ENCODE measurements at regions not wholly inside any gene's neighbourhood (a gene's known extent, or its start where the extent isn't known, plus 50 kb on each side); places are given as distances from the start of the nearest gene placed in this dataset.
"Not testable (repeated sequence)": the region's sequence is repeated elsewhere in the genome, so short reads cannot be mapped to it uniquely, and the experiment has no call there.

DNA sequence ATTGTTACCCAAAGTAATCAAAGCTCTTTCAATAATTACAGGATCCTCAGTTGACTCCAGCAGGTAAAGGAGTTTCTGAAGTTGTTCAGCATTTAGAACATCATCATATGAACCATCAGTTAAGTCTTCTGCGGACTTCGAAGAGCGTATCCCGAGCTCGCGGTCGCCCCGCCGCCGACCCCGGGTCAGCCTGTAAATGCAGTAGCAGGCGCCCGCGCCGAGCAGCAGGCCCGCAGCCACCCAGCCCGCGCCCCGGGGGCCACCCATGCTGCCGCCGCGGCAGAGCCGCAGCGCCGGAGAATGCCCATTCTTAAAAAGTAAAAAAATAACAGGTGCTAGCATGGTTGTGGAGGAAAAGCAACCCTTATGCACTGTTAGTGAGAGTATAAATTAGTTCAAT is 444.5 kb downstream of the NSUN3 start:
- H3K27me3 ChIP-seq, H3K4me1 ChIP-seq, DNase-seq, H3K4me3 ChIP-seq, H3K36me3 ChIP-seq, H3K27ac ChIP-seq: not testable (repeated sequence)
- H3K9me3 ChIP-seq (replicated peaks) = peaks cover 12% of the 10 kb centered on the region; the same call in 1 of the 2 replicates

- DNase-seq = no peak
- H3K4me1 ChIP-seq = no peaks in the 10 kb centered on the region
- H3K36me3 ChIP-seq = no peaks in the 10 kb centered on the region
- no peaks in the 10 kb centered on the region for H3K9me3 ChIP-seq (replicated peaks)
- H3K27ac ChIP-seq = no peak overlapping the region
- H3K4me3 ChIP-seq = no peak overlapping the region
- H3K27me3 ChIP-seq = no peaks in the 10 kb centered on the region
Observed at GRCh38 chr3:94512876-94513275, 450.0 kb downstream of the NSUN3 start.

GRCh38 chr3:94513600-94513999 is 450.7 kb downstream of the NSUN3 start:
- Histone ChIP-seq H3K27me3 (no peaks in the 10 kb centered on the region), H3K4me3 (no peak overlapping the region)

DNA sequence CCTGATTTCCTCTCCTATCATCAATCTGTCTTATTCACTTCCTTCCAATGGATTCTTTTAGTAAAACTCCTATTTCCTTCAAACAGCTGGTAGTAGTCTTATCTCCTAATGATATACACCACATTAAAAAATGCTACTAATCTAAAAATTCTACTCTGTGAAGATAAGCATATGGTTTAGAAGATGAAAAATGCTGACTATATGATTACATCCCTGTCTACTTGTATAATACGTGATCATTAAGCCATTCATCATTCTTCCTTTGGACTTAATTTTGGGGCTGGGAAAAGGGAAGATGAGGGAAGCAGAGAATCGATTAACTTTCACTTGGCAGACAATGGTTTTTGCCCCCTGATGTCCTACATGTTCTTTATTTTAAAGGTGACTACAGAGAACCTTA is 453.1 kb downstream of the NSUN3 start:
- no peaks in the 10 kb centered on the region for H3K4me1 ChIP-seq
- no peak for DNase-seq
- H3K36me3 ChIP-seq = no peaks in the 10 kb centered on the region
- H3K4me3 ChIP-seq = no peak overlapping the region
- no peaks in the 10 kb centered on the region for H3K27me3 ChIP-seq
- H3K9me3 ChIP-seq (replicated peaks) = no peaks in the 10 kb centered on the region
- H3K27ac ChIP-seq = no peak overlapping the region

More at GRCh38 chr3:94513600-94513999, 450.7 kb downstream of the NSUN3 start:
- Histone ChIP-seq H3K4me1 (no peaks in the 10 kb centered on the region), H3K9me3 (replicated peaks) (no peaks in the 10 kb centered on the region), H3K36me3 (no peaks in the 10 kb centered on the region), H3K27ac (no peak overlapping the region)
- no peak for DNase-seq

DNA sequence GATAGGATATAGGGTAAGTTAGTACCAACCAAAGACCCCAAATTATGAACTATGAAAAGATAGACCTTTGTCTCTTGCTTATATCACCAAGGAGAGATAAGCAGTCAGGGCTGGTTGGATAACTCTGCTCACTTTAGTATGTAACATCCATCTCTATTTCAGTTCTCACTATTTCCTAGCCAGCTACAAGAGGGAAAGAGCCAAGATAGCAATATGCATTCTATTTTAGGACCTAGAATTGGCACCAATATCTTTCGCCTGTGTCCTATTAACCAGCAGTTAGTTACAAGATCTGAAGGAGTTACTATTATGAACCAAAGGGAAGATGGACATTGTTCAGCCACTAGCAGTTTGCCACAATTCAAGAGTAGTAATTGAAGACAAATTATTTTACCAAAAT is 457.5 kb downstream of the NSUN3 start:
- H3K4me1 ChIP-seq = peaks cover 12% of the 10 kb centered on the region
- no peak overlapping the region for H3K27ac ChIP-seq
- H3K27me3 ChIP-seq = no peaks in the 10 kb centered on the region
- no peaks in the 10 kb centered on the region for H3K9me3 ChIP-seq (replicated peaks)
- no peaks in the 10 kb centered on the region for H3K36me3 ChIP-seq
- H3K4me3 ChIP-seq = no peak overlapping the region
- no peak for DNase-seq

- Histone ChIP-seq H3K4me3 (no peak overlapping the region), H3K27ac (no peak overlapping the region), H3K36me3 (no peaks in the 10 kb centered on the region), H3K4me1 (peaks cover 21% of the 10 kb centered on the region), H3K27me3 (no peaks in the 10 kb centered on the region), H3K9me3 (replicated peaks) (no peaks in the 10 kb centered on the region)
- peak in 1 of 2 experiments; percentile 40 for DNase-seq
Observed at GRCh38 chr3:94522488-94522887, 459.6 kb downstream of the NSUN3 start.

DNA sequence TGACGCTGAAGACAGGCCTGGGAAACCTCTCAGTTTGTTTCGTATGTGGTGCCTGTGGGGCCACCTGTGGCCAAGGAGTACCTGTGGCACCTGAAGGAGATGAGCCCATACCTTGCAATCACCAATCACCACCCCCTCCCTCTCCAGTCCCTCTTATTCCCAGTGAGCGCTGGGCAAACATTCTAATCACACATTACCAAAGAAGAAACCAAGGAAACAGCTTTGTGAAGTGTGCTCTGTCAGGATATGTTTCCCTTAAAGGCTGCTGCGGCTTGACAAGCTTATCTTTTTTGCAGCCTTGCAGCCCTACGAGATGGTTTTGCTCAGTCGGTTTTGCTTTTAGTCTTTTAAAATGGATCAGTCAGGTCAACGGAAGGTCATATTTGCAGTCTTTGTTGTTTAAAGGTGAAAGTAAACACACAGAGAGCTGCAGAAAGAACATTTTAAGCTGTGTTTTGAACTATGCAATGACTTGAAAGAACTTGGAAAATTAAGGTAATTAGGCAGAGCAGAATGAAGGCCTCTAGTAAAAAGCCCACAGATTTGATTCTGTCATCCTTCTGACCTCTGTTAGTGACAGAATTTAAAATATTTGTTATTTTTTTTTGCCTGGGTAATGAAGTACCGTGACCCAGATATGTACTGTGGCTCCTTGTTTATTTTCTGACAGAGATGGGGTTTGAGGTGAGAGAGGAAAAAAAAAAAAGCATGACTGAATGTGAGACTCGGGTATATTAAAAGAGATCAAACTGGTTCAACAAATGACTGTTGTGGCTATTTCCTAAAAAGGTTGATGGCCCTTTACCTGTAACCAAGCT is 461.4 kb downstream of the NSUN3 start:
- H3K27me3 ChIP-seq = no peaks in the 10 kb centered on the region
- peak in 1 of 2 experiments; percentile 54 for DNase-seq

DNA sequence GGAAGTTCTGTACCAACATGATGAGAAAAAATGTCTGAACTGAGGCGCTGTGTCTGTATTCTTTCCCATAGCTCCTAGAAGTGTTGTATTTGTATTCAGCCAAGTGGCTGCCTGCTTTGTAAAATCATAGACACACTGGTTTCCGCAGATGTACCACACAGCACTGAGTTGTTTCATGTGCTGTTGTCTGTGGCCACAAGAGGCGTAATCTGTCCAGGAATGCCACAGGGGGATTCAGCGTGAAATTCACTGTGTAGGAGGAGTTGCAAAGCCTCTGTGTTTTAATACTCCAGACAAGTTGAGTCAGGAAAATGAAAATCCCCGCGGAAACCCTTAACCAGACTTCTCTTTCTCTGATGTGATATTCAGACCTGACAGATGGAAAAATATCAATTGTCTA is 462.2 kb downstream of the NSUN3 start:
- H3K9me3 ChIP-seq (replicated peaks) = no peaks in the 10 kb centered on the region
- H3K27ac ChIP-seq = peak overlapping the region; percentile 79
- peak overlapping the region; percentile 49 for H3K4me3 ChIP-seq
- DNase-seq = peak; percentile 89 to 97
- no peaks in the 10 kb centered on the region for H3K36me3 ChIP-seq
- peaks cover 21% of the 10 kb centered on the region for H3K4me1 ChIP-seq
- H3K27me3 ChIP-seq = no peaks in the 10 kb centered on the region

More for the DNA sequence above, 461.4 kb downstream of the NSUN3 start:
- Histone ChIP-seq H3K9me3 (replicated peaks) (no peaks in the 10 kb centered on the region), H3K4me3 (peak overlapping the region; percentile 49), H3K27ac (peak overlapping the region; percentile 79), H3K36me3 (no peaks in the 10 kb centered on the region), H3K4me1 (peaks cover 21% of the 10 kb centered on the region)

- peaks cover 8% of the 10 kb centered on the region for H3K4me1 ChIP-seq
- no peak for DNase-seq
Observed at GRCh38 chr3:94529816-94530215, 467.0 kb downstream of the NSUN3 start.

DNA sequence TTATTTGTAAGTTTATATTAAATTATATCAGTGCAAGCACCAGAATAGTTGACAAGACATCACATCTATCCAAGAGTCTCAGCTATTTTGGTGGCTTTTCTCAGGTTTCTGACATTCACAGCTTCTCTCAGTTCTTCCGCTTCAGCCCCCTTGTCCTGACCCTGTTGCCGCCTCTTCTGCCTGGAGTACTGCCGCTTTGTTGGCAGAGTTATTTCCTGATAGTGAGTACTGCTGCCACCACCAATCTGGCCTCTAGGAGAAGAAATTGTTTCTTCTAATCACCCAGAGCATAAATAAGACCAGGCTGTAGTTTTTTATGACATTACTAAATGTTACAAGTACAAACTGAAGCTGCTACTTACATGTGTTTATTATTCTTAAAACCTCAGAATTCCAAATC is 470.1 kb downstream of the NSUN3 start:
- Histone ChIP-seq H3K36me3 (no peaks in the 10 kb centered on the region), H3K4me3 (no peak overlapping the region), H3K27ac (no peak overlapping the region), H3K4me1 (no peaks in the 10 kb centered on the region), H3K27me3 (no peaks in the 10 kb centered on the region), H3K9me3 (replicated peaks) (no peaks in the 10 kb centered on the region)
- no peak for DNase-seq

More at GRCh38 chr3:94529816-94530215, 467.0 kb downstream of the NSUN3 start:
- no peaks in the 10 kb centered on the region for H3K27me3 ChIP-seq
- no peak overlapping the region for H3K27ac ChIP-seq
- H3K36me3 ChIP-seq = no peaks in the 10 kb centered on the region
- no peaks in the 10 kb centered on the region for H3K9me3 ChIP-seq (replicated peaks)
- no peak overlapping the region for H3K4me3 ChIP-seq

DNA sequence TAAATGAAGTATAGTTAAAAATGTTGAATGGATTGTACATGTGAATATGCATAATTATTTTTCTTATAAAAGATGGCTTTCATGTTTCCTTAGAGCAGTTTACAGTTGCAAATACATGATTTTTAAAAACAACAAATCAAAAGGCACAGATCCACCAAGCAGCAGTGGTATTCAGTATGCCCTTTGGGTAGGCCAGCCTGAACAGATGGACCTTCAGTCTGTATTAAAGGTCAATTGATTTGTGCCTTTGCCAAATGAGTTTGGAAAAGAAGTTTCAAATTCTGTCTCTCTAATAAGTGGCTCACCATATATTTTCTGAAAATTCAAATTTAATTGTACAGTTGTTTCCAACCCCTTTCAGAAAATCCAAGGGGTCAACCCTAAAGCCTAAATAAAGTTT is 477.1 kb downstream of the NSUN3 start:
- Histone ChIP-seq H3K27me3 (no peaks in the 10 kb centered on the region), H3K4me3 (no peak overlapping the region), H3K9me3 (replicated peaks) (no peaks in the 10 kb centered on the region), H3K4me1 (no peaks in the 10 kb centered on the region), H3K27ac (no peak overlapping the region), H3K36me3 (no peaks in the 10 kb centered on the region)
- DNase-seq = no peak

GRCh38 chr3:94543161-94543560 is 480.3 kb downstream of the NSUN3 start:
- H3K4me3 ChIP-seq = no peak overlapping the region
- H3K9me3 ChIP-seq (replicated peaks) = no peaks in the 10 kb centered on the region
- H3K27me3 ChIP-seq = no peaks in the 10 kb centered on the region
- H3K27ac ChIP-seq = no peak overlapping the region
- no peak for DNase-seq
- no peaks in the 10 kb centered on the region for H3K4me1 ChIP-seq
- H3K36me3 ChIP-seq = no peaks in the 10 kb centered on the region

- no peak for DNase-seq
- H3K4me3 ChIP-seq = no peak overlapping the region
- no peaks in the 10 kb centered on the region for H3K36me3 ChIP-seq
- H3K27me3 ChIP-seq = no peaks in the 10 kb centered on the region
- no peaks in the 10 kb centered on the region for H3K4me1 ChIP-seq
- no peak overlapping the region for H3K27ac ChIP-seq
- H3K9me3 ChIP-seq (replicated peaks) = no peaks in the 10 kb centered on the region
Observed at GRCh38 chr3:94544131-94544789, 481.4 kb downstream of the NSUN3 start.

DNA sequence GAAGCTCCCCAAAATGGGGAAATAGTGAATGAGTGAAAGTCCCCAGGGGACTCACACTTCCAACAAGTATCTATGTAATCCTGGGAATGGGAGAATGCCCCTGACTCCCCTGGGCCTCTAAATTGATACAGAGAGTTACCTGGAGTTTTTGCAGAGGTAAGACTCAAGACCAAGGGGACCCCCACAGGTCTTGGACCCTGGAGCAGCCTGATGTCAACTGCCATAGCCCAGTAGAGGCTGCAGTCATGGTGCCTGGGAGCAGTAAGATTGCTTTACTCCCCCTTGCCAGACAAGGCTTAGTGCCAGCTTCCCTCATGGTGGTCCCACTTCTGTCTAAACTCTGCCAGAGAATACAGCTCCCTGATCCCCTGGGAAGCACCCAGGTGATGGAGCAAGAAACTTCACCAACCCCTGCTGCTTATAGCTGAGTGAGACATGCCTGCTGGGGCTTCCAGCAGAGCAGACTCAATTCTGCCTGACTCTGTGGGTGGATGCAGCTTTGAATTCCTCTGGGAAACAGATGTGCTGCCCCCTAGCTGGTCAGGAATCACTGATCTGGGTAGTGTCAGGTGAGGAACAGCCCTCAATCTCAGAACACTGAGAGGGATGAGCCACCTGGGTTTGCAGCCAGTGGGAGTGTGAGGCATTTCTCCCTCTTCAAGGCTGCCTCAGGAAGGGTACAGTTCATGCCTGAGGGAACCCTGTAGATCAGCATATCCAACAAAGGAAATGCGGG is 485.9 kb downstream of the NSUN3 start:
- Histone ChIP-seq H3K27ac (no peak overlapping the region), H3K9me3 (replicated peaks) (no peaks in the 10 kb centered on the region), H3K36me3 (no peaks in the 10 kb centered on the region), H3K27me3 (no peaks in the 10 kb centered on the region), H3K4me1 (no peaks in the 10 kb centered on the region), H3K4me3 (no peak overlapping the region)
- DNase-seq = no peak

DNA sequence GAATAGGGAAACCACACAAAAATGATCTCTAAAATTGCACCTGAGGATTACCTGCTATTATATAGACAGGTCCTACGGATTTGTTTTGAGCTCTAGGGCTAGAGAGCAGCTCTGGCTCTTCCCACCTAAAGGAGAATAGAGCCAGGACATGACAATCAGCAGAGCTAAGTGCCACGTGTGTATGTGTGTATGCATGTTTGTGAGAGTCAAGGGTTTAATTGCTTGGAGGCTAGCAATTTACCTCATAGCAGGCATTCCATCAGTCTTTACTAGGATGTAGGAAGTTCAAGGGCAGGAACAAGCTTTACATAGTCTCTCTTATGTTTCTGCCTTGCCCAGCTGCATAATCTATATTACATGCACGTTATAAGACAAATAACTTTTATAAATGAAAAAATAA is 498.2 kb downstream of the NSUN3 start:
- no peak overlapping the region for H3K4me3 ChIP-seq
- no peaks in the 10 kb centered on the region for H3K9me3 ChIP-seq (replicated peaks)
- no peak overlapping the region for H3K27ac ChIP-seq
- H3K36me3 ChIP-seq = no peaks in the 10 kb centered on the region
- H3K4me1 ChIP-seq = no peaks in the 10 kb centered on the region
- DNase-seq = no peak
- no peaks in the 10 kb centered on the region for H3K27me3 ChIP-seq

All from SJCRH30 (cell line).